Adrenal gland (tissue), 9 donors: ENCODE measurements at regions not wholly inside any gene's neighbourhood (a gene's known extent, or its start where the extent isn't known, plus 50 kb on each side); places are given as distances from the start of the nearest gene placed in this dataset.

Experiments
- DNase-seq, 7 donors: peaks; one replicate each; pipeline ENCODE4 v3.0.0-alpha.2; 2019 to 2020
- H3K27ac ChIP-seq, 5 donors: fragments of 200-600 bp; sonication (generic) in 4 of 5; 1 replicate in 3 of 5; 2 replicates in 2 of 5; pipeline versions ENCODE4 v1.5.1 to v1.8.0; 2016 to 2020; ENCODE audit warnings: mild to moderate bottlenecking in 1 of 5
- H3K27me3 ChIP-seq: fragments of 200-600 bp; 2 replicates; pipeline ENCODE4 v1.8.0; 2021
- H3K36me3 ChIP-seq, 2 donors: fragments of 200-600 bp; replicated peaks in 1 of 2; 1 replicate in 1 of 2; 2 replicates in 1 of 2; pipeline versions ENCODE4 v1.5.1 to v1.8.0; 2018 to 2022
- H3K4me1 ChIP-seq, 2 donors: fragments of 200-600 bp; replicated peaks in 1 of 2; 1 replicate in 1 of 2; 2 replicates in 1 of 2; pipeline versions ENCODE4 v1.5.1 to v1.8.0; 2018 to 2021
- H3K4me3 ChIP-seq, 4 donors: fragments of 200-600 bp; sonication (generic) in 3 of 4; one replicate each; pipeline ENCODE4 v1.5.1; 2016 to 2018
- H3K9me3 ChIP-seq, 3 donors: fragments of 200-600 bp; sonication (generic) in 1 of 3; replicated peaks in 1 of 3; 1 replicate in 2 of 3; 2 replicates in 1 of 3; pipeline versions ENCODE4 v1.5.1 to v1.8.0; 2016 to 2021
- POLR2A ChIP-seq, 2 donors: fragments of 450-650 bp; IDR thresholded peaks; one replicate each; pipeline ENCODE4 v1.6.1; 2017; ENCODE audit warnings: antibody characterized with exemption in 2 of 2, mild to moderate bottlenecking in 2 of 2, moderate library complexity in 1 of 2
- WGBS, 4 donors: extraction: QIAGEN DNeasy Blood & Tissue Kit in 2 of 4; methylation state at CpG; one replicate each; pipeline versions ENCODE4 v1.1.5 to v1.1.7; 2013 to 2017; 5-methylcytosine and 5-hydroxymethylcytosine counted together
- intact Hi-C, 2 donors: fragments of 100-400 bp; cut with DNase I; formaldehyde crosslinking; loops; one replicate each; pipeline versions ENCODE4 v1.14.1 to v1.15.0; 2022 to 2023
- TF ChIP-seq, protein P1 (sequence below), 6 experiments: fragments of 450-650 bp in 4 of 6; fragments of 200-600 bp in 2 of 6; sonication (generic) in 1 of 6; IDR thresholded peaks; 1 replicate in 5 of 6; 2 replicates in 1 of 6; pipeline versions ENCODE4 v1.5.1 to v1.8.0; 2016 to 2021; ENCODE audit warnings: antibody characterized with exemption in 6 of 6, mild to moderate bottlenecking in 2 of 6, moderate library complexity in 1 of 6
- donor health status: healthy with polysubstance abuse.
- donor health status: Bipolar disorder and iron deficiency.
- donor health status: DM: yes; HTN: yes; CAD: no.
- donor health status: DM: no; HTN: no; CAD: no.
- donor health status: DM: no; HTN: no; CAD: no.

GRCh38 chr2:159880729-159881128 is 82.7 kb upstream of the CD302 start:
- no peaks in the 10 kb centered on the region for H3K27me3 ChIP-seq
- no peaks in the 10 kb centered on the region for H3K4me1 ChIP-seq
- WGBS, 4 donors, result 96 to 97% (median 97%) methylated on average over 8 of the region's 8 CpGs
- H3K4me3 ChIP-seq, result no peak overlapping the region
- no peaks in the 10 kb centered on the region for H3K36me3 ChIP-seq
- H3K9me3 ChIP-seq, result no peaks in the 10 kb centered on the region
- TF ChIP-seq, protein P1, sequence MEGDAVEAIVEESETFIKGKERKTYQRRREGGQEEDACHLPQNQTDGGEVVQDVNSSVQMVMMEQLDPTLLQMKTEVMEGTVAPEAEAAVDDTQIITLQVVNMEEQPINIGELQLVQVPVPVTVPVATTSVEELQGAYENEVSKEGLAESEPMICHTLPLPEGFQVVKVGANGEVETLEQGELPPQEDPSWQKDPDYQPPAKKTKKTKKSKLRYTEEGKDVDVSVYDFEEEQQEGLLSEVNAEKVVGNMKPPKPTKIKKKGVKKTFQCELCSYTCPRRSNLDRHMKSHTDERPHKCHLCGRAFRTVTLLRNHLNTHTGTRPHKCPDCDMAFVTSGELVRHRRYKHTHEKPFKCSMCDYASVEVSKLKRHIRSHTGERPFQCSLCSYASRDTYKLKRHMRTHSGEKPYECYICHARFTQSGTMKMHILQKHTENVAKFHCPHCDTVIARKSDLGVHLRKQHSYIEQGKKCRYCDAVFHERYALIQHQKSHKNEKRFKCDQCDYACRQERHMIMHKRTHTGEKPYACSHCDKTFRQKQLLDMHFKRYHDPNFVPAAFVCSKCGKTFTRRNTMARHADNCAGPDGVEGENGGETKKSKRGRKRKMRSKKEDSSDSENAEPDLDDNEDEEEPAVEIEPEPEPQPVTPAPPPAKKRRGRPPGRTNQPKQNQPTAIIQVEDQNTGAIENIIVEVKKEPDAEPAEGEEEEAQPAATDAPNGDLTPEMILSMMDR (IDR thresholded peaks at IDR 0.05), result no peak
- TF ChIP-seq POLR2A (IDR thresholded peaks at IDR 0.05), result no peak
- H3K27ac ChIP-seq, result no peak overlapping the region
- intact Hi-C loops, result no loop called here
- DNase-seq, result no peak

DNA sequence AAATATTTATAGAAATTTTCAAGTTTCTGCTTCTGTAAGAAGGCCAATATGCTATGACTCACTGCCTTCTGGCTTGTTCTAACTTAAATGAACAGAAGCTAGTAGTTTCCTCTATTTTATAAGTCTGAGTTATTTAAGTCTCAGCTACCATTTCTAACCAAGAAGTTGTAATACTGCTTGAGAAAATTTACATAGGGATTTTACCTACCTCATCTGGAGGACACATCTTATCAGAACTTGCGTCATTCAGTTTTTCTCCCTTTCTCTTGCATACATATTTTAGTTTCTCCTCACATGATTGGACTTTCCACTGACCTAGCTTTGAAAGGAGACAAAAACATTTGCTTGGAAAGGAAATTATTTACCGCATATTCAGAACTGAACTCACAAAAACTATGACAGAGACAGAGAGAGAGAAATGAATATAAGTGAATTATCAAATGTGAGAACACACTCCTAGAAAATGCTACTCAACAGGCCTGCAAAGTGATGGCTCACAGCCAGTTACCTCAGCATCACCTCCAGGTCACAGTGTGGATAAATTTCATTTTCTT is 81.1 kb upstream of the CD302 start:
- no peak for DNase-seq
- no peaks in the 10 kb centered on the region for H3K4me1 ChIP-seq

DNA sequence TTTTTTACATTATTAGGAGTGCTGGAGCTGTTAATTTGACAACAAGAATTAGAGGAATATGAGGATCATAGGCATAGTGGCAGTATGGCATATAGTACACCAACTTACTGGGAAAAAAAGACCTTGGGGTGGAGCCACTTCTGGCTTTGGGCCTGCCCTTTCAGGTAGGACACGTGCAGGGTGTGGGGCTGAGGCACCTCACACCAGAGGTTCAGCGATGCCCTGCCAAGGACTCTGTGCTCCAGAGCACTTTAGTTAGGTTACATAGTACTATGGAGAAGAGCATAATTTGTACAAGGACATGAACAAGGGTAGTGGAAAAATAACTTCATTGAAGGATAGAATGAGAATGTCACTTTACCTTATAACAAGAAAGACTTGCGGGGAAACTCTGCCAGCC is 77.1 kb upstream of the CD302 start:
- intact Hi-C loops, result no loop called here
- H3K27me3 ChIP-seq, result no peaks in the 10 kb centered on the region
- 62 to 72% (median 67%) methylated on average over 3 of the region's 3 CpGs for WGBS, 4 donors
- no peak overlapping the region for H3K4me3 ChIP-seq
- H3K36me3 ChIP-seq, result no peaks in the 10 kb centered on the region
- H3K4me1 ChIP-seq, result no peaks in the 10 kb centered on the region
- TF ChIP-seq POLR2A (IDR thresholded peaks at IDR 0.05), result no peak
- TF ChIP-seq, protein P1 (IDR thresholded peaks at IDR 0.05), result no peak
- H3K9me3 ChIP-seq, result no peaks in the 10 kb centered on the region
- no peak overlapping the region for H3K27ac ChIP-seq
- peak in 6 of 7 donors; percentile 16 to 68 (median 42) for DNase-seq

More for the DNA sequence above, 81.1 kb upstream of the CD302 start:
- H3K27ac ChIP-seq, result no peak overlapping the region
- no peaks in the 10 kb centered on the region for H3K9me3 ChIP-seq
- 63 to 74% (median 66%) methylated on average over 2 of the region's 2 CpGs for WGBS, 4 donors
- H3K27me3 ChIP-seq, result no peaks in the 10 kb centered on the region
- intact Hi-C loops, result no loop called here
- TF ChIP-seq, protein P1 (IDR thresholded peaks at IDR 0.05), result no peak
- TF ChIP-seq POLR2A (IDR thresholded peaks at IDR 0.05), result no peak
- H3K4me3 ChIP-seq, result no peak overlapping the region
- no peaks in the 10 kb centered on the region for H3K36me3 ChIP-seq

DNA sequence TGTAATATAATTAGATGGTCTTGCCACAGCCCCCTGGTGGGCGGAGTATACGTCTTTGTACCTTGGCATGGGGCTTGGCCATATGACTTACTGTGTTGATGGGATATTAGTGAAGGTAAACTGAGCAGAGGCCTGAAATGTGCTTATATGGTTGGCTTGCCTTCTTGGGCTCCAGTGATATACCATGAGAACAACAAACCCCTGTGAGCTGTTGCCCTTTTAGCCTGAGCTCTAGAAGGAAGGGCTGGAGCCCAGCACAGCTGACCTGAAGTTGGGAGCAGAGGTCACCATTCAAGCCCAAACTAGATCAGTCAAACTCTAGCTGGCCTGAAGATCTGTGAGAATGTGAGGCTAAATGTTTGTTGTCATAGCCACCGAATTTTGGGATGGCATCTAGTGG is 75.2 kb upstream of the CD302 start:
- H3K36me3 ChIP-seq, result no peaks in the 10 kb centered on the region
- no peaks in the 10 kb centered on the region for H3K4me1 ChIP-seq
- H3K4me3 ChIP-seq, result no peak overlapping the region
- no peak overlapping the region for H3K27ac ChIP-seq
- peak in 2 of 7 donors; percentile 35 to 54 for DNase-seq
- intact Hi-C loops, result no loop called here
- H3K27me3 ChIP-seq, result no peaks in the 10 kb centered on the region
- H3K9me3 ChIP-seq, result no peaks in the 10 kb centered on the region
- WGBS, 4 donors, result 51 to 60% (median 54%) methylated on average over 3 of the region's 3 CpGs
- TF ChIP-seq, protein P1 (IDR thresholded peaks at IDR 0.05), result no peak
- no peak for TF ChIP-seq POLR2A (IDR thresholded peaks at IDR 0.05)
